HG02852 (cell line): ENCODE measurements at regions not wholly inside any gene's neighbourhood (a gene's known extent, or its start where the extent isn't known, plus 50 kb on each side); places are given as distances from the start of the nearest gene placed in this dataset.
A peak's percentile ranks its signal among the peaks of the same experiment; 100 is the strongest.

Experiments used
- ATAC-seq: cut with Tn5 transposase; IDR thresholded peaks from one replicate; pipeline ENCODE4 v1.9.1; 2021; ENCODE audit warnings: mild to moderate bottlenecking, moderate library complexity; ENCODE audit not compliant: unreplicated experiment

GRCh38 chr13:76239031-76239680, 603.0 kb downstream of the LMO7 start:
- ATAC-seq, result no peak

GRCh38 chr13:76231522-76232167, 595.5 kb downstream of the LMO7 start:
- ATAC-seq, result no peak

- no peak for ATAC-seq
Observed at GRCh38 chr13:76229281-76229680, 593.2 kb downstream of the LMO7 start.

GRCh38 chr13:76226941-76227340, 590.8 kb downstream of the LMO7 start:
- ATAC-seq, result no peak

- ATAC-seq, result no peak
Observed at GRCh38 chr13:76225815-76226489, 589.8 kb downstream of the LMO7 start.

- no peak for ATAC-seq
Observed at GRCh38 chr13:76223999-76224398, 587.9 kb downstream of the LMO7 start.

- no peak for ATAC-seq
Observed at GRCh38 chr13:76223565-76223964, 587.4 kb downstream of the LMO7 start.

GRCh38 chr13:76222511-76222910, 586.4 kb downstream of the LMO7 start:
- ATAC-seq, result no peak

GRCh38 chr13:76216729-76217128, 580.6 kb downstream of the LMO7 start:
- ATAC-seq, result no peak

- peak; percentile 25 for ATAC-seq
Observed at GRCh38 chr13:76214001-76214400, 577.9 kb downstream of the LMO7 start.

- peak; percentile 76 for ATAC-seq
Observed at GRCh38 chr13:76213423-76213904, 577.3 kb downstream of the LMO7 start.

- ATAC-seq, result no peak
Observed at GRCh38 chr13:76210262-76210661, 574.1 kb downstream of the LMO7 start.

- ATAC-seq, result no peak
Observed at GRCh38 chr13:76198568-76199163, 562.5 kb downstream of the LMO7 start.

GRCh38 chr13:76189882-76190519, 553.9 kb downstream of the LMO7 start:
- ATAC-seq, result no peak

GRCh38 chr13:76175961-76176725, 540.0 kb downstream of the LMO7 start:
- no peak for ATAC-seq

- no peak for ATAC-seq
Observed at GRCh38 chr13:76168661-76169060, 532.5 kb downstream of the LMO7 start.

- ATAC-seq, result no peak
Observed at GRCh38 chr13:76164290-76164689, 528.2 kb downstream of the LMO7 start.

GRCh38 chr13:76163761-76164160, 527.6 kb downstream of the LMO7 start:
- ATAC-seq, result no peak

GRCh38 chr13:76160961-76161925, 525.1 kb downstream of the LMO7 start:
- ATAC-seq, result no peak
